Neural cell (in vitro differentiated cells): ENCODE measurements at regions not wholly inside any gene's neighbourhood (a gene's known extent, or its start where the extent isn't known, plus 50 kb on each side); places are given as distances from the start of the nearest gene placed in this dataset.

Source experiments
- H2AFZ ChIP-seq: fragments of 200-600, 300-800 bp; sonication (generic), shearing (Covaris generic); 2 replicates; pipeline ENCODE4 v1.6.0; 2014; ENCODE audit warnings: low read depth, mild to moderate bottlenecking, antibody characterized with exemption, low read length, moderate library complexity
- H3F3A ChIP-seq: fragments of 200-600 bp; shearing (Covaris generic); 2 replicates; pipeline ENCODE4 v1.6.1; 2016; ENCODE audit warnings: mild to moderate bottlenecking, moderate library complexity, mixed read lengths, antibody characterized with exemption, low read length; ENCODE audit not compliant: insufficient read depth, poor library complexity, severe bottlenecking
- H3K27ac ChIP-seq: fragments of 200-600, 300-800 bp; sonication (generic), shearing (Covaris generic); 2 replicates; pipeline ENCODE4 v1.5.1; 2014; ENCODE audit warnings: mild to moderate bottlenecking, low read length, moderate library complexity
- H3K27me3 ChIP-seq: fragments of 300-800, 200-600 bp; sonication (generic), shearing (Covaris generic); 2 replicates; pipeline ENCODE4 v1.6.0; 2014; ENCODE audit warnings: mild to moderate bottlenecking, low read depth, low read length, moderate library complexity; ENCODE audit not compliant: insufficient read depth
- H3K36me3 ChIP-seq: fragments of 300-800, 200-600 bp; sonication (generic), shearing (Covaris generic); 2 replicates; pipeline ENCODE4 v1.5.1; 2014; ENCODE audit warnings: mild to moderate bottlenecking, antibody characterized with exemption, low read length, moderate library complexity; ENCODE audit not compliant: insufficient read depth
- H3K4me2 ChIP-seq: fragments of 300-800, 200-600 bp; sonication (generic), shearing (Covaris generic); 2 replicates; pipeline ENCODE4 v1.6.0; 2014; ENCODE audit warnings: mild to moderate bottlenecking, low read length
- H3K4me3 ChIP-seq: fragments of 300-800, 200-600 bp; sonication (generic), shearing (Covaris generic); 2 replicates; pipeline ENCODE4 v1.5.1; 2014; ENCODE audit warnings: mild to moderate bottlenecking, low read length, moderate library complexity
- H3K79me2 ChIP-seq: fragments of 200-600 bp; shearing (Covaris generic); replicated peaks from 2 replicates; pipeline ENCODE4 v1.6.0; 2014; ENCODE audit warnings: mild to moderate bottlenecking, low read length, moderate library complexity; ENCODE audit not compliant: insufficient read depth
- H3K9ac ChIP-seq: fragments of 300-800, 200-600 bp; sonication (generic), shearing (Covaris generic); 2 replicates; pipeline ENCODE4 v1.6.1; 2016; ENCODE audit warnings: mild to moderate bottlenecking, low read length, mixed read lengths
- H3K9me2 ChIP-seq: fragments of 200-600 bp; shearing (Covaris generic); 2 replicates; pipeline ENCODE4 v1.6.1; 2016; ENCODE audit warnings: mild to moderate bottlenecking, low read length, mixed read lengths; ENCODE audit not compliant: insufficient read depth
- H3K9me3 ChIP-seq: fragments of 200-600, 300-800 bp; sonication (generic), shearing (Covaris generic); 2 replicates; pipeline ENCODE4 v1.6.1; 2016; ENCODE audit warnings: mild to moderate bottlenecking, mixed run types, low read length, moderate library complexity, mixed read lengths
- H4K20me1 ChIP-seq: fragments of 200-600 bp; shearing (Covaris generic); 2 replicates; pipeline ENCODE4 v1.6.1; 2016; ENCODE audit warnings: mild to moderate bottlenecking, mixed run types; ENCODE audit not compliant: insufficient read depth
- EP300 ChIP-seq: fragments of 450-650 bp; conservative IDR thresholded peaks from 2 replicates; pipeline ENCODE4 v1.6.1; 2014; ENCODE audit warnings: antibody characterized with exemption, mild to moderate bottlenecking, moderate library complexity; ENCODE audit not compliant: poor library complexity, severe bottlenecking
- EZH2 ChIP-seq: fragments of 200-600, 300-800 bp; shearing (Covaris generic), sonication (generic); IDR thresholded peaks from 2 replicates; pipeline ENCODE4 v1.6.1; 2014; ENCODE audit warnings: antibody characterized with exemption, low read length, borderline replicate concordance, mild to moderate bottlenecking; ENCODE audit not compliant: insufficient read depth, poor library complexity, severe bottlenecking
- MXI1 ChIP-seq: fragments of 450-650 bp; conservative IDR thresholded peaks from 2 replicates; pipeline ENCODE4 v1.6.1; 2014; ENCODE audit warnings: antibody characterized with exemption, mild to moderate bottlenecking; ENCODE audit not compliant: poor library complexity, severe bottlenecking
- POLR2AphosphoS5 ChIP-seq: IDR thresholded peaks from 2 replicates; pipeline ENCODE4 v1.6.1; 2012
- RAD21 ChIP-seq: fragments of 450-650 bp; conservative IDR thresholded peaks from 2 replicates; pipeline ENCODE4 v1.6.1; 2014; ENCODE audit warnings: antibody characterized with exemption, mild to moderate bottlenecking, moderate library complexity
- SMC3 ChIP-seq: fragments of 450-650 bp; conservative IDR thresholded peaks from 2 replicates; pipeline ENCODE4 v1.6.1; 2014; ENCODE audit warnings: antibody characterized with exemption, mild to moderate bottlenecking, moderate library complexity; ENCODE audit not compliant: poor library complexity
- TAF1 ChIP-seq: IDR thresholded peaks from 2 replicates; pipeline ENCODE4 v1.6.1; 2012; ENCODE audit warnings: low read depth
- TF ChIP-seq, protein P1 (sequence below): IDR thresholded peaks from 2 replicates; pipeline ENCODE4 v1.6.1; 2012; ENCODE audit warnings: borderline replicate concordance
- TF ChIP-seq, protein P2 (sequence below): fragments of 450-650 bp; IDR thresholded peaks from 2 replicates; pipeline ENCODE4 v1.5.1; 2014; ENCODE audit warnings: antibody characterized with exemption, mild to moderate bottlenecking, moderate library complexity; ENCODE audit not compliant: poor library complexity, severe bottlenecking

DNA sequence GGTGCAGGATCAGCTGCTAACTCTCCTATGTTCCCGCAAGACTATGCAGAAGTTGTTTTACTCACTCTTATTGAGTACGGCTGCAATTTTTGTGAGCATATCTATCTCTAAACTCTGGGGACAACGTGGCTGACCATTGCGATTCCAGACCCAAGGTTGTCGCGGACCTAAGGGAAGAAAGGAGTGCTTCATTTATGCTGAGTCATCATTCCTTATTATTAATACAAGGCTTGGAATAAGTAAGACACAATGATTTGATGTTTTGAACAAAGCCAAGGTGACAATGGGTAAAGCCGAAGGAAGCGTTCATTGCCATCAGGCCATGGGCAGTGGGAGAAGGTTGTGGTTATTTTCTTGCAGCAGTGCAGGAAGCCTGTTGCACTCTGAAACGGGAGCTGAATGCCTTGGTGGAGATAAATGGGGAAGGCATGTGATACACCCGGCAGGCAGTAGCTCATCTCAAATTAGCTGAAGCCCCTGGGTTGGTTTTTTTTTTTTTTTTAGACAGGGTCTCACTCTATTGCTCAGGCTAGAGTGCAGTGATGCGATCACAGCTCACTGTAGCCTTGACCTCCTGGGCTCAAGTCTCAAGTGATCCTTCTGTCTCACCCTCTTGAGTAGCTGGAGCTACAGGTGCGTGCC lies 605.7 kb downstream of the TYW1 start:
- H3K27ac ChIP-seq = no peak overlapping the region
- no peaks in the 10 kb centered on the region for H3K9me3 ChIP-seq
- H3K36me3 ChIP-seq = no peaks in the 10 kb centered on the region
- no peaks in the 10 kb centered on the region for H3F3A ChIP-seq
- no peaks in the 10 kb centered on the region for H3K27me3 ChIP-seq
- H4K20me1 ChIP-seq = no peaks in the 10 kb centered on the region
- no peaks in the 10 kb centered on the region for H3K9me2 ChIP-seq
- no peak overlapping the region for H3K4me3 ChIP-seq
- H2AFZ ChIP-seq = no peak overlapping the region
- H3K9ac ChIP-seq = no peak overlapping the region
- H3K4me2 ChIP-seq = no peak overlapping the region
- no peak for TF ChIP-seq POLR2AphosphoS5
- TF ChIP-seq MXI1 = no peak
- no peak for TF ChIP-seq EP300
- TF ChIP-seq, protein P1, sequence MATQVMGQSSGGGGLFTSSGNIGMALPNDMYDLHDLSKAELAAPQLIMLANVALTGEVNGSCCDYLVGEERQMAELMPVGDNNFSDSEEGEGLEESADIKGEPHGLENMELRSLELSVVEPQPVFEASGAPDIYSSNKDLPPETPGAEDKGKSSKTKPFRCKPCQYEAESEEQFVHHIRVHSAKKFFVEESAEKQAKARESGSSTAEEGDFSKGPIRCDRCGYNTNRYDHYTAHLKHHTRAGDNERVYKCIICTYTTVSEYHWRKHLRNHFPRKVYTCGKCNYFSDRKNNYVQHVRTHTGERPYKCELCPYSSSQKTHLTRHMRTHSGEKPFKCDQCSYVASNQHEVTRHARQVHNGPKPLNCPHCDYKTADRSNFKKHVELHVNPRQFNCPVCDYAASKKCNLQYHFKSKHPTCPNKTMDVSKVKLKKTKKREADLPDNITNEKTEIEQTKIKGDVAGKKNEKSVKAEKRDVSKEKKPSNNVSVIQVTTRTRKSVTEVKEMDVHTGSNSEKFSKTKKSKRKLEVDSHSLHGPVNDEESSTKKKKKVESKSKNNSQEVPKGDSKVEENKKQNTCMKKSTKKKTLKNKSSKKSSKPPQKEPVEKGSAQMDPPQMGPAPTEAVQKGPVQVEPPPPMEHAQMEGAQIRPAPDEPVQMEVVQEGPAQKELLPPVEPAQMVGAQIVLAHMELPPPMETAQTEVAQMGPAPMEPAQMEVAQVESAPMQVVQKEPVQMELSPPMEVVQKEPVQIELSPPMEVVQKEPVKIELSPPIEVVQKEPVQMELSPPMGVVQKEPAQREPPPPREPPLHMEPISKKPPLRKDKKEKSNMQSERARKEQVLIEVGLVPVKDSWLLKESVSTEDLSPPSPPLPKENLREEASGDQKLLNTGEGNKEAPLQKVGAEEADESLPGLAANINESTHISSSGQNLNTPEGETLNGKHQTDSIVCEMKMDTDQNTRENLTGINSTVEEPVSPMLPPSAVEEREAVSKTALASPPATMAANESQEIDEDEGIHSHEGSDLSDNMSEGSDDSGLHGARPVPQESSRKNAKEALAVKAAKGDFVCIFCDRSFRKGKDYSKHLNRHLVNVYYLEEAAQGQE = no peak
- no peak for TF ChIP-seq TAF1
- no peak for TF ChIP-seq SMC3
- TF ChIP-seq EZH2 = no peak
- H3K79me2 ChIP-seq = no peaks in the 10 kb centered on the region

DNA sequence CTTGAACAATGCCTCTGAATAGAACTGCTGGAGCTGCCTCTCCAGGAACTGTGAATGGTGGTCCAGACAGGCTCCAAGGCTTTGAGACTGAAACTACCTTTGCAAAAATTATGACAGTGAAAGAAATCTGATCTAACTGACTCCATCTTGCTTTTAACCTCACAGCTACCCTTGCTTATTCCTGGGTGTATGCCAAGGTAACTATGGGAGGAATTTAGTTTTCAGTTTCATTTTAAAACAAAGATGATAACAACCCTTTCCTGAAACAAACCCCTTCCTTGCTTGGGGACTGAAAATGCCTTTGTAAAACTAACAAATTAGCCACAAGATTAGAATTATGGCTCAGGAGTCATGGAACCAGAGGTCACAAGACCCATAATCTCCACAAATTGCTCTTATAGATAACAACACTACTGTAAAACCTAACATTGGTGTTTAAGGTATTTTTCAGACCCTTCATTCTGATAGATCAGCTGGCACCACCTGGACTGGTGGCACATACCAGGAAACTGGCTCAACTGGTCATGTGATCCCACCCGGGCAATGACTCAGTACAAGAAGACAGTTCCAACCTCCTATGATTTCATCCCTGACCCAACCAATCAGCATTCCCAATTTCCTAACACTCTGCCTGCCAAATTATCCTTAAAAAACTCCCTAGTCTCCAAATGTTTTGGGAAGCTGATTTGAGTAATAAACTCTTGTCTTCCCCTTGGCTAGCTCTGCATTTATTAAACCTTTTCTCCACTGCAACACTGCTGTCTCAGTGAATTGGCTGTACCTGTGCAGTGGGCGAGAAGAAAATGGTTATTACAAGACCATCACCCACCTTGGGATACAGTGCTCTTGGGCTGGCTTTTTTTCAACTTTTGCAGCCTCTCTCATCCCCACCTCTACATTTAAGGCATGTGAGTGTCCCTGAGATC lies 608.1 kb downstream of the TYW1 start:
- TF ChIP-seq EP300 (no peak), EZH2 (no peak), MXI1 (no peak), TAF1 (no peak), RAD21 (no peak), POLR2AphosphoS5 (no peak), SMC3 (no peak)
- TF ChIP-seq, protein P1 = no peak
- TF ChIP-seq, protein P2, sequence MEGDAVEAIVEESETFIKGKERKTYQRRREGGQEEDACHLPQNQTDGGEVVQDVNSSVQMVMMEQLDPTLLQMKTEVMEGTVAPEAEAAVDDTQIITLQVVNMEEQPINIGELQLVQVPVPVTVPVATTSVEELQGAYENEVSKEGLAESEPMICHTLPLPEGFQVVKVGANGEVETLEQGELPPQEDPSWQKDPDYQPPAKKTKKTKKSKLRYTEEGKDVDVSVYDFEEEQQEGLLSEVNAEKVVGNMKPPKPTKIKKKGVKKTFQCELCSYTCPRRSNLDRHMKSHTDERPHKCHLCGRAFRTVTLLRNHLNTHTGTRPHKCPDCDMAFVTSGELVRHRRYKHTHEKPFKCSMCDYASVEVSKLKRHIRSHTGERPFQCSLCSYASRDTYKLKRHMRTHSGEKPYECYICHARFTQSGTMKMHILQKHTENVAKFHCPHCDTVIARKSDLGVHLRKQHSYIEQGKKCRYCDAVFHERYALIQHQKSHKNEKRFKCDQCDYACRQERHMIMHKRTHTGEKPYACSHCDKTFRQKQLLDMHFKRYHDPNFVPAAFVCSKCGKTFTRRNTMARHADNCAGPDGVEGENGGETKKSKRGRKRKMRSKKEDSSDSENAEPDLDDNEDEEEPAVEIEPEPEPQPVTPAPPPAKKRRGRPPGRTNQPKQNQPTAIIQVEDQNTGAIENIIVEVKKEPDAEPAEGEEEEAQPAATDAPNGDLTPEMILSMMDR = no peak
- H3F3A ChIP-seq = no peaks in the 10 kb centered on the region
- no peaks in the 10 kb centered on the region for H3K9me3 ChIP-seq

More for the DNA sequence above, 608.1 kb downstream of the TYW1 start:
- Histone ChIP-seq H3K27me3 (no peaks in the 10 kb centered on the region), H3K4me2 (no peak overlapping the region), H3K9ac (no peak overlapping the region), H3K27ac (no peak overlapping the region), H3K4me3 (no peak overlapping the region), H2AFZ (no peak overlapping the region), H3K36me3 (no peaks in the 10 kb centered on the region), H4K20me1 (no peaks in the 10 kb centered on the region), H3K79me2 (no peaks in the 10 kb centered on the region), H3K9me2 (no peaks in the 10 kb centered on the region)
